Stimulated activated naive B cell treated with anti-CD40 and anti-IgM and Interleukin-4, amounts not matched to agents 10 μg/mL and 1 μg/mL and 100 μg/mL, for 72 hours (primary cell): ENCODE measurements at regions not wholly inside any gene's neighbourhood (a gene's known extent, or its start where the extent isn't known, plus 50 kb on each side); places are given as distances from the start of the nearest gene placed in this dataset.

Source experiments
- ATAC-seq, 2 donors: fragments of 150-1000 bp; cut with Tn5 transposase; replicated peaks; 2 replicates each; pipeline ENCODE4 v1.10.0; 2021; ENCODE audit warnings: moderate library complexity in 1 of 2
- DNase-seq: peaks from one replicate; pipeline ENCODE4 v3.0.0; 2021
- H3K27ac Mint-ChIP-seq: one replicate; pipeline ENCODE4 v1.8.0; 2022; ENCODE audit warnings: mild to moderate bottlenecking, mixed read lengths
- H3K27me3 Mint-ChIP-seq, 2 donors: one replicate each; pipeline ENCODE4 v1.8.0; 2022; ENCODE audit warnings: mixed read lengths in 2 of 2
- H3K36me3 Mint-ChIP-seq, 2 donors: one replicate each; pipeline ENCODE4 v1.8.0; 2022; ENCODE audit warnings: mixed read lengths in 2 of 2, mild to moderate bottlenecking in 1 of 2
- H3K4me1 Mint-ChIP-seq, 2 donors: one replicate each; pipeline ENCODE4 v1.8.0; 2022; ENCODE audit warnings: mixed read lengths in 2 of 2, mild to moderate bottlenecking in 1 of 2
- H3K4me3 Mint-ChIP-seq, 2 donors: one replicate each; pipeline ENCODE4 v1.8.0; 2022; ENCODE audit warnings: mild to moderate bottlenecking in 2 of 2, mixed read lengths in 2 of 2, moderate library complexity in 1 of 2
- H3K9me3 Mint-ChIP-seq, 2 donors: one replicate each; pipeline ENCODE4 v1.8.0; 2022; ENCODE audit warnings: mixed read lengths in 2 of 2, mild to moderate bottlenecking in 1 of 2

DNA sequence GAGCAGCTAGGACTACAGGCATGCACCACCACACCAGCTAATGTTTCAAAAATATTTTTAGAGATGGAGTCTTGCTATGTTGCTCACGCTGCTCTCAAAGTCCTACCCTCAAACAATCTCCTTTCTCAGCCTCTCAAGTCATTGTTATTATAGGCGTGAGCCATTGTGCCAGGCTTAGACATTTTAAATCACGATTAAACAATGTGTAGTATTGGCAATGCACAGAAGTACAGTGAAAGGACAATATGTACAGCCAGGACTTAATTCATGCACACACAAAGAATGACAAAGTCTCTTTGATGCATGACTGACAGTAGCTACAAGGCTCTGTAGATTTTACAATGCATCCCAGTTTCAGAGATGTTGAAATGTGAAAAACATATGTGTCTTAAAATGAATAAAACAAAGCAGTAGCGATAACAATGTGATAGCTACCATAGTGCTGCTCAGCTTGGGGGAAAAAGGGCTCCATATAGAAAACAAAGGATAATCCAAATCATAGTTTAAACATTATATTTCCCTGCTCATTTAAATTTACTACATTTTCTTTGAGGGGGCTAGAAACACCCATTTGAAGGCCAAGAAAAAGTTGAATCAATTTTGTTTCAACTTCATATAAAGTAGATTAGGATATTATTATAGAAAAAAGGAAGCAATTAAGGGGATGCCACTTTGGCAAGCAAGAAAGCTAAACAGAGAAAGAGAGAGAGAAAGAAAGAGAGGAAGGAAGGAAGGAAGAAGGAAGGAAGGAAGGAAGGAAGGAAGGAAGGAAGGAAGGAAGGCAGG is 272.4 kb upstream of the SMIM31 start:
- DNase-seq (no peak), ATAC-seq (no peak)
- Mint-ChIP-seq H3K9me3 (no peaks in the 10 kb centered on the region), H3K27ac (no peak overlapping the region), H3K4me3 (no peak overlapping the region), H3K36me3 (no peaks in the 10 kb centered on the region), H3K27me3 (no peaks in the 10 kb centered on the region), H3K4me1 (no peaks in the 10 kb centered on the region)

GRCh38 chr4:164482092-164482404 is 271.9 kb upstream of the SMIM31 start:
- Mint-ChIP-seq H3K36me3 (no peaks in the 10 kb centered on the region), H3K4me1 (no peaks in the 10 kb centered on the region), H3K4me3 (no peak overlapping the region), H3K27me3 (no peaks in the 10 kb centered on the region), H3K9me3 (no peaks in the 10 kb centered on the region), H3K27ac (no peak overlapping the region)
- DNase-seq: no peak
- no peak for ATAC-seq

DNA sequence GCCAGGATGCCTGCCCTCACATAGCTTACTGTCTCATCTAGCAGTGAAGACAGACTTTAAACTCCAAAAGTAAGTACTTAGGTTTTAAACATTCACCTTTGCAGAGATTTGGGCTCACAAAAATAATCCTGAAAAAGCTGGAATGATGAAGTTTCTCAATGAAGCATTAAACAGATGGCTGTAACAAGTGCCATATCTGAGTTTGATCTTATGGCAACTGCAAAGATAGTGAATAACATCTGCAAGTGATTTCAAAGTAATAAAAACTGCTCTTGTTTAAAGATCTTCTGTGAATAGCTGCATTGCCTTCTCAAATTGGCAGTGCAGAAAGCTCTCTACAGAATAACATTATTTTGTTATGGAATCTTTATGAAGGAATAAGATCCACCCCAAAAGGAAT is 271.2 kb upstream of the SMIM31 start:
- DNase-seq: no peak
- H3K36me3 Mint-ChIP-seq: no peaks in the 10 kb centered on the region
- H3K27ac Mint-ChIP-seq: no peak overlapping the region
- no peak overlapping the region for H3K4me3 Mint-ChIP-seq
- no peaks in the 10 kb centered on the region for H3K4me1 Mint-ChIP-seq
- no peaks in the 10 kb centered on the region for H3K27me3 Mint-ChIP-seq
- no peaks in the 10 kb centered on the region for H3K9me3 Mint-ChIP-seq
- no peak for ATAC-seq

DNA sequence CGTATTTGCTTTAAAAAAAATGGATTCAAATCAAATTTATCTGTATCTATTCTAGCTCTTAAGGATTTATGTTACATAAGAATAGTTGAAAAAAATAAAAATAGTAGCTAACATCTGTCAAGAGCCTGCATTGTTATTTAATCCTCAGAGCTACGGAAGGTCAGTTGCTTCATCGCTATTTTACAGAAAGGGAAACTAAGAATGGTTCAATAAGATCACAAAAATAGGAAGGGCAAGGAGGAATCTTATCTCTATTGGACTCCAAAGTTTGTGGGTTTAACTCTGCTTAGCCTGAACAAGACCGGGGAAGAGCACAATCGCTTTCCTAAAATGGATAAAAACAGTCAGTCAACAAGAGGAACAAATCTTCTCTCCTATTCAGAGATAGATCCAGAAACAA is 270.2 kb upstream of the SMIM31 start:
- H3K9me3 Mint-ChIP-seq: no peaks in the 10 kb centered on the region
- DNase-seq: no peak
- no peaks in the 10 kb centered on the region for H3K27me3 Mint-ChIP-seq

GRCh38 chr4:164484551-164484950 is 269.4 kb upstream of the SMIM31 start:
- Mint-ChIP-seq H3K4me3 (no peak overlapping the region), H3K27me3 (no peaks in the 10 kb centered on the region), H3K27ac (no peak overlapping the region), H3K9me3 (no peaks in the 10 kb centered on the region), H3K36me3 (no peaks in the 10 kb centered on the region), H3K4me1 (no peaks in the 10 kb centered on the region)
- ATAC-seq (no peak), DNase-seq (no peak)

More for the DNA sequence above, 270.2 kb upstream of the SMIM31 start:
- Mint-ChIP-seq H3K27ac (no peak overlapping the region), H3K4me1 (no peaks in the 10 kb centered on the region), H3K4me3 (no peak overlapping the region), H3K36me3 (no peaks in the 10 kb centered on the region)
- ATAC-seq: no peak

DNA sequence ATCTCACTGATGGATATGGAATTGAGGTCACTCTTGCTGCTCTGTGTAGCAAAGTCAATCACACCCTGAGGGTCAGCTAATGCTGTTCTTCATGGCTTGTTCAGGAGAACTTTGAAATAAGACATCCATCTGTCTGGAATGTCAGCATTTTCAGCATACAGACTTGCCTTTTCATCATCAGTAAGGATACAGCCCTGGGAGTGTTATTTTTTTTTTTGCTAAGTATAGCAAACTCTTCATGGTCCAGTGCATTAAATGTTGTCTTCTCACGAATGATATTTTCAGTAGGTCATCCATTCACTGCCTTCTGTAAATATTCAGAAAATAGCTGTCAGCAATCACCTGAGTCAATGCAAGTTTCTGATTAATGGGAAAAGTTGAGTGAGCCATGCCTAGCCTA is 268.8 kb upstream of the SMIM31 start:
- Mint-ChIP-seq H3K27me3 (no peaks in the 10 kb centered on the region), H3K9me3 (no peaks in the 10 kb centered on the region), H3K36me3 (no peaks in the 10 kb centered on the region), H3K4me3 (no peak overlapping the region), H3K4me1 (no peaks in the 10 kb centered on the region), H3K27ac (no peak overlapping the region)
- DNase-seq (no peak), ATAC-seq (no peak)

- no peak for ATAC-seq
Observed at GRCh38 chr4:164488114-164488513, 265.8 kb upstream of the SMIM31 start.

GRCh38 chr4:164501074-164501473 is 252.9 kb upstream of the SMIM31 start:
- Mint-ChIP-seq H3K27ac (no peak overlapping the region), H3K27me3 (no peaks in the 10 kb centered on the region), H3K36me3 (no peaks in the 10 kb centered on the region), H3K9me3 (peaks cover 0 to 1% of the 10 kb centered on the region in 2 donors), H3K4me1 (no peaks in the 10 kb centered on the region), H3K4me3 (no peak overlapping the region)
- no peak for DNase-seq
- ATAC-seq: no peak

More at GRCh38 chr4:164488114-164488513, 265.8 kb upstream of the SMIM31 start:
- Mint-ChIP-seq H3K4me3 (no peak overlapping the region), H3K27me3 (no peaks in the 10 kb centered on the region), H3K36me3 (no peaks in the 10 kb centered on the region), H3K4me1 (no peaks in the 10 kb centered on the region), H3K9me3 (no peaks in the 10 kb centered on the region), H3K27ac (no peak overlapping the region)
- DNase-seq: no peak

DNA sequence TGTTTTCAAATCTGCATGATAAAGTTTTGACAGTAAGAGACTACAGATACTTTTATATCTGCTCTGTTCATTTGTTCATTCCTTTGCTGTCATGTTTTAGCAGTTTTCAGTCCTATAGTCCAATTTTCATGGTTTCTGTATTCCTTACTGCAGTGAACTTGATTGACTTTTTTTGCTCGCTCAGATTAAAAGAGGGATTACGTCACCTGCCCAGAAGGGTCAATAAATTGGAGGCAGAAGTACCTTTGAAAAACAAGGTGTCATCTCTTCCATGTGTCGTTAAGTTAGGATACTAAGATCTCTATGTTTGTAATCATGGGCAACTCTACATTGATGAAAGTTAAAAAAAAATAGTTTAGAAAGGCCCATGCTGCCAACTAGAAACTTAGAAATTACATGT is 250.1 kb upstream of the SMIM31 start:
- no peaks in the 10 kb centered on the region for H3K9me3 Mint-ChIP-seq
- H3K36me3 Mint-ChIP-seq: no peaks in the 10 kb centered on the region
- no peaks in the 10 kb centered on the region for H3K4me1 Mint-ChIP-seq
- no peak overlapping the region for H3K4me3 Mint-ChIP-seq
- no peak overlapping the region for H3K27ac Mint-ChIP-seq
- DNase-seq (no peak), ATAC-seq (no peak)
- no peaks in the 10 kb centered on the region for H3K27me3 Mint-ChIP-seq

DNA sequence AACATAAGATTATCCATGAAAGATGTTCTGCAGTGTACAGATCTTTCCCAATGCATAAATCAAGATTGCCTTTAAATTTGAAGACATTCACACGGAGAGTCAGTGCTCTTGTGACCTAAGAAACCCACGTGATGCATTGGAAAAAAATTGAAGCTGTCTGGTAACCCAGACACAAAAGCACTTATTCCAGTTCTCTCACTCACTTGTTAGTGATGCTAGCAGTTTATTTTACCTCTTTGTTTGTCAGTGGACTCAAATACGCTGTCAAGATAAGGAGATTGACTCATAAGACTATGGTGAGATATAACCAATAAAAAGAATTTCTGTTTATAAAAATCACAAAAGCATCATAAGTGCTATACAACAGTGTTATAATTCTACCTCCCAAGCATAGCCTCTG is 245.8 kb upstream of the SMIM31 start:
- Mint-ChIP-seq H3K4me3 (no peak overlapping the region), H3K27me3 (no peaks in the 10 kb centered on the region), H3K36me3 (no peaks in the 10 kb centered on the region), H3K9me3 (peaks cover 0 to 2% of the 10 kb centered on the region in 2 donors), H3K27ac (no peak overlapping the region), H3K4me1 (no peaks in the 10 kb centered on the region)
- ATAC-seq: no peak
- no peak for DNase-seq

DNA sequence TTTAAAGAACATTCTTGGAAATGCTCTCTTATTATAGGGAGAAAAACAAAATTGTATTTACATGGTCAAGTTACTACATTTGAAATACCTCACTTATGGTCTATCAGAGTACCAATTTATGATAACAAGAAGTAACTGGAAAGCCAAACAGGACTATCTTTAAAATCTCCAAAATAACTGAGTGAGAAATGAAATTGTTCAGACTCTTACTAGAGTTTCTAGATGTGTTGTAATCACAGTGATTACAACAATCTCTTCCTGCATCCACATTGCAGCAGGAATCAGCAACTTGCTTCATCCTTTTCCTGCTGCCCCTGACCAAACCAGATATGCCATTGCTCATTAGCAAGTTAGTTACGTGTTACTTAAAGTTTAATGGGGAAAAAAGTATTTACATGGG is 245.2 kb upstream of the SMIM31 start:
- no peak for DNase-seq
- no peaks in the 10 kb centered on the region for H3K4me1 Mint-ChIP-seq

DNA sequence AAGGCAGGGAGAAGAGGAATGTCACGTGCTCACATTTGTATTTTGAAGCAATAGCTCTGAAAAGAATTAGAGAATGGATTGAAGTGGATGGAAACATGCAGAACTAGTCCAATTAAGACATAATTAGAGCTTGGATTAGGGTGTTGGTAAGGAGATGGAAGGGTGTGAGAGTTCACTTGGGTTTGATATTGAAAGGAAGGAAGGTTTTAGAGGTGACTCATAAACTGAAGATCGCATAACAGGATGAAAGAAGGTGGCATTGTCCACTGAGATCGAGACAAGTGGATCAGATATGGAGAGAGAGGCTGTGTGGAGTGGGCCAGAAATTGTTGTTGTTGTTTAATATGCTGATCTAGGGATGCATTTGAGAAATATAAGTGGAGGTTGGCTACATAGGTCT is 244.0 kb upstream of the SMIM31 start:
- no peaks in the 10 kb centered on the region for H3K27me3 Mint-ChIP-seq
- H3K9me3 Mint-ChIP-seq: peaks cover 0 to 8% of the 10 kb centered on the region in 2 donors
- no peak overlapping the region for H3K4me3 Mint-ChIP-seq
- no peak overlapping the region for H3K27ac Mint-ChIP-seq
- ATAC-seq (no peak), DNase-seq (no peak)
- no peaks in the 10 kb centered on the region for H3K36me3 Mint-ChIP-seq
- H3K4me1 Mint-ChIP-seq: no peaks in the 10 kb centered on the region

More for the DNA sequence above, 245.2 kb upstream of the SMIM31 start:
- Mint-ChIP-seq H3K4me3 (no peak overlapping the region), H3K27me3 (no peaks in the 10 kb centered on the region), H3K36me3 (no peaks in the 10 kb centered on the region), H3K9me3 (peaks cover 0 to 6% of the 10 kb centered on the region in 2 donors), H3K27ac (no peak overlapping the region)
- no peak for ATAC-seq

- no peak for ATAC-seq
- DNase-seq: no peak
Observed at GRCh38 chr4:164512124-164512523, 241.8 kb upstream of the SMIM31 start.

GRCh38 chr4:164514765-164515164 is 239.2 kb upstream of the SMIM31 start:
- ATAC-seq (no peak), DNase-seq (no peak)
- Mint-ChIP-seq H3K27ac (no peak overlapping the region), H3K9me3 (peaks cover 5 to 11% of the 10 kb centered on the region in 2 donors), H3K4me1 (no peaks in the 10 kb centered on the region), H3K36me3 (no peaks in the 10 kb centered on the region), H3K27me3 (no peaks in the 10 kb centered on the region), H3K4me3 (no peak overlapping the region)

More at GRCh38 chr4:164512124-164512523, 241.8 kb upstream of the SMIM31 start:
- H3K4me1 Mint-ChIP-seq: no peaks in the 10 kb centered on the region
- no peak overlapping the region for H3K4me3 Mint-ChIP-seq
- no peak overlapping the region for H3K27ac Mint-ChIP-seq
- H3K36me3 Mint-ChIP-seq: no peaks in the 10 kb centered on the region
- peaks cover 2 to 10% of the 10 kb centered on the region in 2 donors for H3K9me3 Mint-ChIP-seq
- H3K27me3 Mint-ChIP-seq: no peaks in the 10 kb centered on the region

GRCh38 chr4:164524789-164525188 is 229.1 kb upstream of the SMIM31 start:
- Mint-ChIP-seq H3K4me1 (no peaks in the 10 kb centered on the region), H3K9me3 (no peaks in the 10 kb centered on the region), H3K4me3 (no peak overlapping the region), H3K27me3 (no peaks in the 10 kb centered on the region), H3K27ac (no peak overlapping the region), H3K36me3 (no peaks in the 10 kb centered on the region)
- ATAC-seq (no peak), DNase-seq (no peak)
